Erythroblast (primary cell): ENCODE measurements at regions not wholly inside any gene's neighbourhood (a gene's known extent, or its start where the extent isn't known, plus 50 kb on each side); places are given as distances from the start of the nearest gene placed in this dataset.

Experiments used
- GATA1 ChIP-seq: IDR thresholded peaks from 2 replicates; pipeline ENCODE4 v1.6.1; 2011; ENCODE audit warnings: low read depth, mild to moderate bottlenecking, control low read depth, low read length, moderate library complexity
- POLR2A ChIP-seq: IDR thresholded peaks from 2 replicates; pipeline ENCODE4 v1.6.1; 2011; ENCODE audit warnings: mild to moderate bottlenecking, low read length

GRCh38 chr17:77694391-77695363, 263.8 kb upstream of the TNRC6C start:
- TF ChIP-seq POLR2A (no peak), GATA1 (no peak)
